ENCODE measurements at regions not wholly inside any gene's neighbourhood (a gene's known extent, or its start where the extent isn't known, plus 50 kb on each side); places are given as distances from the start of the nearest gene placed in this dataset.

DNA sequence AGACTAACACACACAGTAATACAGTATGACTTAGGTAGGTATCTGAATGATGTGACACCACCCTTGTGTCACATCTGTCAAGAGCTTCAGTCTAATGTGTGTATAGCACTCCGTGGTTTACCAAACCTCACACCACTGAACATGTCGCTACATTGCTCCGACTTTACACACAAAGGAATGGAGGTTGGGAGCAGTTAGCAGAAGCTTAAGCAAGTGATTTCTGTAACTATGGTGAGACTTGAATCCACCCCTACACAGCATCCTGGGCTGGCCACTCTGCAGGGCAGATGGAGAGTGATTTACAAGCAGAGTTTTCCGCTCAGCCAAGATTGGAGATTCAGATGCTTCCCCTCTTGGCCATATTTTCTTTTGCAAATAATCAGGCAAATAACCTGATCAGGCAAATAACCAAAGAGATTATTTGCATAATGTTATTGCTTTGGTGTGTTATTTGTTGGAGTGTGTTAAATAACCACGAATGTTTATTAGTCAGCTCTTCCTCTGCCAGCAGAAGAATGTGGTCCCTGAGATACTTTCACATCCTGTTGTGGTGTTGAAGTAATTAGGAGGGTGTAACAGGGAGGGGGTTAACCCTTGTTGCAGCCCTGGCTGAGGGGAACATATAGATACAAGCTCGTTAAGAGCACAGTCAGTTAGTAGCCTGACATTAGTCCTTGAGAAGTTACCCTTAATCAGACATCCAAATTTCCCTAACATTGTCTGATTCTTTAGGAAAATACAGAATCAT, 92.8 kb downstream of the SNX18 start:
- TF ChIP-seq, protein P1, sequence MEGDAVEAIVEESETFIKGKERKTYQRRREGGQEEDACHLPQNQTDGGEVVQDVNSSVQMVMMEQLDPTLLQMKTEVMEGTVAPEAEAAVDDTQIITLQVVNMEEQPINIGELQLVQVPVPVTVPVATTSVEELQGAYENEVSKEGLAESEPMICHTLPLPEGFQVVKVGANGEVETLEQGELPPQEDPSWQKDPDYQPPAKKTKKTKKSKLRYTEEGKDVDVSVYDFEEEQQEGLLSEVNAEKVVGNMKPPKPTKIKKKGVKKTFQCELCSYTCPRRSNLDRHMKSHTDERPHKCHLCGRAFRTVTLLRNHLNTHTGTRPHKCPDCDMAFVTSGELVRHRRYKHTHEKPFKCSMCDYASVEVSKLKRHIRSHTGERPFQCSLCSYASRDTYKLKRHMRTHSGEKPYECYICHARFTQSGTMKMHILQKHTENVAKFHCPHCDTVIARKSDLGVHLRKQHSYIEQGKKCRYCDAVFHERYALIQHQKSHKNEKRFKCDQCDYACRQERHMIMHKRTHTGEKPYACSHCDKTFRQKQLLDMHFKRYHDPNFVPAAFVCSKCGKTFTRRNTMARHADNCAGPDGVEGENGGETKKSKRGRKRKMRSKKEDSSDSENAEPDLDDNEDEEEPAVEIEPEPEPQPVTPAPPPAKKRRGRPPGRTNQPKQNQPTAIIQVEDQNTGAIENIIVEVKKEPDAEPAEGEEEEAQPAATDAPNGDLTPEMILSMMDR (conservative IDR thresholded peaks at IDR 0.05), result no peak
- no peak for TF ChIP-seq ZFX (IDR thresholded peaks at IDR 0.05)
- H3K27ac ChIP-seq, result no peak overlapping the region

DNA sequence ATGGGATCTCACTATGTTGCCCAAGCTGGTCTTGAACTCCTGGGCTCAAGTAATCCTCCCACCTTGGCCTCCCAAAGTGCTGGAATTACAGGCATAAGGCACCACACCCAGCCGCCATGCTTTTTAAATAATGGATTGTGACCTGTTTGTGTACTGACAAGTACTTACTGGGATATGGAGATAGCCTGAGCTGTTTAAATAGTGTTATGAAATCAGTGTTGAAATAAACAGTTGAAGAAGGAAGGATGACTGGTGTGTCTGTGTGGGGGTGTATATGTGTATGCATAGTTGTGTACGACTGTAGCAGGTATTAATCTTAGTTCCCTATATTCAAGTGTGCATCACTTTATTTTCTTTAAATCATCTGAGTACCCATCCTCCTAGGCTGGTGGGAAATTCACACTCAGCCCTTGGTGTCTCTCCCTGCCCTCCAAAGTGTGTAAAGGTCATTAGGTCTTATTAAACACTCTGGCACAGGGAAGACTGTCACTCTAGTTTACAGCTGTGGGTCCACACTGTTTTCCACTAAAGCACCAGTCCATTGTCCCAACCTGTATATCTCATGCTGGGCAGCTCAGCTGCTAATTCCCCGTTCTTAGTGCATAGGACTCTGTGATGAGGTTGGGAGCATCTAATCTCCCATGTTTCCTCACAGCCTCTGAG, 91.0 kb downstream of the SNX18 start:
- no peak overlapping the region for H3K27ac ChIP-seq
- TF ChIP-seq ZFX (IDR thresholded peaks at IDR 0.05), result no peak
- TF ChIP-seq, protein P1 (conservative IDR thresholded peaks at IDR 0.05), result no peak

DNA sequence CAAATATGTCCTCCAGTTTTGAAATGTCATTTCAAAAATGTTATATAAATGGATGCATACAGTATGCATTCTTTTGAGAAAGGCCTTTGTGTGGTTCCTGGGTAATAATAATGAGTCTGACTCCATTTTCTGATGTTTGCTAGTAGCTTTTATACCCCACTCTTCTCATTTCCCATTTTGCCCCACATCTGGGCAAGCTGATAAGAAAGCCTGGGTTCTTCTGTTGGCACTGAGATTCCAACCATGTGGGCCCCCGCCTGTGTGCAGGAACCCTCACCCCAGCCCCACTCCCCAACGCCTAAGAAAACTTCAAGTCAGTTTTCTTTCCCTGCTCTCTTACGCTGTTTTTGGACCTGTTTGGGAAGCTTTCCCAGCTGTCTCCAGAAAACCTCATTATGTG, 89.4 kb downstream of the SNX18 start:
- no peak overlapping the region for H3K27ac ChIP-seq
- TF ChIP-seq ZFX (IDR thresholded peaks at IDR 0.05), result no peak
- TF ChIP-seq, protein P1 (conservative IDR thresholded peaks at IDR 0.05), result no peak

DNA sequence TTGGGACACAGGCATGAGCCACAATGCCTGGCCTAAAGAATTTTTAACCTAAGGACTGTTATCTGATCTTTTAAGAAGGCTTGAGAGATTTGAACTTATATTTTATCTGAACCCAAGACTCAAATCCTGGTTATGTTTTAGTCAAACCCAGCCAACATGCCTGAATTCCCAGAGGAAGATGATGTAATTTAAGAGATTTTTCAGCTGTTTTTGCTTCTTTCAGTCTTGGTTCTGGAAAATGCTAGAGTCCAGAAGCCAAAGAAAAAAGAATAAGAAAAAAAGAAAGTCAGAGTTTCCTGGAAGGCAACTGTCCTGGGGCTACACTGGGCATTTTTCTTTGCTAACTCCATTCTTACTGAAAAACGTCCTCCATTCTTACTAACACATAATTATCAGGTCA, 85.8 kb downstream of the SNX18 start:
- no peak overlapping the region for H3K27ac ChIP-seq
- TF ChIP-seq, protein P1 (conservative IDR thresholded peaks at IDR 0.05), result no peak

DNA sequence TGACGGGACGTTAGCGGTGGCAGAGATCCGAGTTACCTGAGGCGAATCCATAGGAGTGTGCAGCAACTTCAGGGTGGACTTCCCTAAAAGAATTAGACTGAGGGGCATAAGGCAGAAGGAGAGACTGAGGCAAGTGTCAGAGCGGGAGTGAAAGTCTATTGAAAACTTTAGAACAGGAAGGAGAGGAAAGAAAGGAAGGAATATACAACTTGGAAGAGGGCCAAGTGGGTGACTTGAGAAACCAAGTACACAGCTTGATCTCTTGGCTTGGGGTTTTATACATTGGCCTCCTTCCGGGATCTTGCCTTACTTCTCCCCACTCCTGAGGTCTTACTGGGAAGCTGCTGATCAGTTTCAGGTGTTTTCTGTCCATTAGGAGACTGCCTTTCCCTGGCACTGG, 84.9 kb downstream of the SNX18 start:
- no peak for TF ChIP-seq ZFX (IDR thresholded peaks at IDR 0.05)
- TF ChIP-seq, protein P1 (conservative IDR thresholded peaks at IDR 0.05), result no peak
- H3K27ac ChIP-seq, result no peak overlapping the region

DNA sequence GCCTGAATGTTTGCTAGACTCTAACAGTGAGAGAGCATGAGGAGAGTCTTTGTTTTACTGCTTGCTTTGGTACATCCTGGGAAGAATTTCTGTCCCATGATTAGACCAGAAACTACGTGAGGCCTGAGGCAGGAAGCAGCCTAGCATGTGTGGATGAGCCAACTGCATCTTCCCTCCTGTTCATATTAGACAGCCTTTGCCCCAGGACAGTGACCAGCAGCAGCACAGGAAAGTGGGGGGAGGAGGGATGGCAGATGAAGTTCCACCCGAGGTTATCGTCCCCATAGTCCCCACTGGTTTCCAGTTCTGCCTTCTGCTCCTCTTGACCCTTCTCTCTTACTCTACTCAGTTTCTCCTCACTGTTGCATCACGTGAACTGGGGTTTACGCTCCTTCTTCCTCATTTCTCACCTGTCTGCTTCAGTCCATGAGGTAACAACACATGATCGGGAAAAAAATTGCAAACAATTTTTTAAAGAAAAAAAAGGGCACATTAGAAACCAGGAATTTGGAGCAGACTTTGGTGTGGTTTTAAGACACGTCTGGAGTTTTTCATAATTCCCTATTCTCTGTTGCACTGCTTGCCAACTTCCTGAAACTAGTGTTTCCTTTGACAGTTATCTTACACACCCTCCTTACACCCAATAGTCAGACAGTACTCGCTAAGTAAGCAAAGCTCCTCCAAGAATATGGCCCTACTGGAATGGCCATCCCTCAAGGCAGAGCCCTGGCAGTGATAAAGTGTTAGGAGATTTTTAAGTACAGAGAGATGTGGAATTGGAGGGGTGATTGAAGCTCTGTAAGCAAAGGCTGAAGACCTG, 84.1 kb downstream of the SNX18 start:
- no peak overlapping the region for H3K27ac ChIP-seq

More for the DNA sequence above, 84.1 kb downstream of the SNX18 start:
- TF ChIP-seq, protein P1 (conservative IDR thresholded peaks at IDR 0.05), result no peak
- no peak for TF ChIP-seq ZFX (IDR thresholded peaks at IDR 0.05)
